Activated CD8-positive, alpha-beta memory T cell treated with anti-CD3 and anti-CD28 coated beads for 48 hours (primary cell): ENCODE measurements at regions not wholly inside any gene's neighbourhood (a gene's known extent, or its start where the extent isn't known, plus 50 kb on each side); places are given as distances from the start of the nearest gene placed in this dataset.

Experiments used
- DNase-seq, 3 experiments: peaks; one replicate each; pipeline ENCODE4 v3.0.0-alpha.2; 2020; ENCODE audit warnings: low read depth in 2 of 3, low spot score in 2 of 3

DNA sequence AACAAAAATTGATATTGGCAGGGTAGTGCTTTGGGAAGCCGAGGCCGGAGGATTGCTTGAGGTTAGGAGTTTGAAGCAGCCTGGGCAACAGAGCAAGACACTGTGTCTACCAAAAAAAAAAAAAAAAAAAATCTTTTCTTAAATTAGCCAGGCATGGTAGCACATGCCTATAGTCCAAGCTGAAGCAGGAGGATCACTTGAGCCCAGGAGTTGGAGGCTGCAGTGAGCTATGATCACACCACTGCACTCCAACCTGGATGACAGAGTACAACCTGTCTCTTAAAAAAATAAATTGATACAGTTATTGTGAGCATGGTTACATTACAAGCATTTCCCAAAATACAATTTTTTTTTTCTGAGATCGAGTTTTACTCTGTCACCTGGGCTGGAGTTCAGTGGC, 59.4 kb upstream of the SVIL start:
- DNase-seq, result no peak

DNA sequence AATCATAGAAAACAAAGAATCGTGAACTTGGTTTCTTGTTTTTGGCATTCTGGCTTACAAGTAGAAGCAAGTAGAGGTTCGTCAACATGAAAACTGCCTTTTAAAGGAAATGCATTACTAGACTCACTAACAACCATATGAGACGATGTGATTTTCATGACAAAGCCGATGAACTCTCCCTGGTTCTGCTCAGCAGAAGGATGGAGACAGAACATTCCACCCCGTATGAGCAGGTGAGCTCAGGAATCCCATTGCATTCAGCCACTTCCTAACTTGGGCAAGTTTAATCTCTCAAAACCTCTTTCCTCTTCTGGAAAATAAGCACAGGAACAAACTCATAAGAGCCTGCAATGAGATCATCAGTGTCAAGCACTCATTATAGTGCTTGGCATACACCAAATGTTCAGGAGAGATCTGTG, 57.4 kb upstream of the SVIL start:
- no peak for DNase-seq

DNA sequence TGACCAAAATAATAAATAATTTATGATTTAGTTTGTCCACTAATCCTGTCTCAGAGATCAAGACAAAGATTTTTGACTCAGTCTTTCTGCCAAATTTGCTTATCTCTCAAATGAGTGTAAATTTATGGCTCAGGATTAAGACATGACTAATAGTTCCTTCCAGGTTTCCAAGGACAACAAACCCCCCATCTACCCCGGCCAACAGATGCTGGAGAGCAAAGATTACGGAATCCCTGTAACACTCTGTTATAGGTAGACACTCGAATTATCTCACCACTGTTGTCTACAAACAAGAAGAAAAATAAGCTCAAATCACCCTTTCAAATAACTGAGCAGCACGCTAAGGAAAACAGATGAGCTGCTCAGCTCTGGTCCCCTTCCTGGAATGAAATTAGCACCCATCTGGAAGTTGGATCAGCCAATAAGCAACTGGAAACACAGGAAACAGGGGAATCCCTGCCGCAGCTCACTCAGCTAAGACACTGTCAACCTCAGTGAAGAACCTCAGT, 56.8 kb upstream of the SVIL start:
- no peak for DNase-seq

DNA sequence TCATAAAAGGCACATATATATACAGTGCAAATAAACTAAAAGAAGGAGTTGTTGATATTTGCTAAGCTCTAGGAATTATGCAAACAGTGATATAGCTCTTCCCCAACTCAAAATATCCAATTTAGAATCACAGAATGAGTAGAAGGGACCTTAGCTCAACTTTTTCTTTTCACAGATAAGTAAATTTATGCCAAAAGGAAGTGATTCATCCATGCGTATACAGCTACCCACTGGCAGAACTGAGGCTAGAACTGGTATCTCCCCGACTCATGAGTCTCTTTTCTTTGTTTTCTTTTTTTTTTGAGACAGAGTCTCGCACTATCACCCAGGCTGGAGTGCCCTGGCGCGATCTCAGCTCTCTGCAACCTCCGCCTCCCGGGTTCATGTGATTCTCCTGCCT, 54.2 kb upstream of the SVIL start:
- no peak for DNase-seq

DNA sequence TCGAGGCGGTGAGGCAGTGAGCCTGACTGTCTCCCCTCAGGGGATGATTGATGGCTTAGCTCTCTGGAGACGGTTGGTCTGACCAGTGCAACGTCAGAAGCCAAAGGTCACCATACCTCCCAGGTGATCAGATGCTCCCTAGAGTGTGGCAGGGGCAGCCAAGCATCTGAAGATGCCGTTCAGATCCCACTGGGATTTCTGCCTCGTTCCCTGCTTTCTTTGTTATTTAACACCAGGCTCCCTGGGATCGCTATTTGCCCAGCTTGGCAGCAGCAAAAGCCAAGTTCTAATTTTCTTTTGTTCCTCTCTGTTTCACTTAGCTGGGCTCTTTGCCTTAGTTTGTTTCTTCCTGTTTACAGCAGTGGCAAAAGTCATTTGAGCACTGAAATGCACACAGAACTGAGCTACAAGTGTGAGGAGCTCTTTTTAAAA, 53.5 kb upstream of the SVIL start:
- no peak for DNase-seq

DNA sequence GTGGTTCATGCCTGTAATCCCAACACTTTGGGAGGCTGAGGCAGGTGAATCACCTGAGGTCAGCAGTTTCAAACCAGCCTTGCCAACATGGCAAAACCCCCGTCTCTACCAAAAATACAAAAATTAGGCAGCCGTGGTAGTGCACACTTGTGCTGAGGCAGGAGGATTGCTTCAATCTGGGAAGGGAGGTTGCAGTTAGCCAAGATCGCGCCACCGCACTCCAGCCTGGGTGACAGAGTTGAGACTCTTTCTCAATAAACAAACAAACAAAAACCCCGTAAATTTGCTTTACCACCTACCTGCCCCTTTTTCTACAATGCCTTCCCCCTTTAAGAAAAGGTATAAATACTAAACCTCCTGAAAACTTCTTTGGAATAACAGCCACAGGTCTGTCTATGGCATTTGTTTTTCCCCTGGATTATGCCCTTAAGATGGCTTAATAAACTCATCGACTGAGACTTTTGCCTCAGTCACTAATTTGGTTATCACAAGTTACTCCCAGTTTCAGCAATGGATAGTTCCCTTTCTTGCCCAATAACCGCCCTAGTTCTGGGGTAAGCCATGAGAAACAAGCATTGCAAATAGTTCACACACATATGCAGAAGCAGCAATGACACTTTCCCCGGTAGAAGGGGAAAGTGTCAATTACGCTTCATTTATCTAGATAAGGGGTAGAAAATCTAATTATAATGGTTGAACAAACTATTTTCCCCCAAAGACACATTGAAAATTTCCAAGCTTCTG, 52.8 kb upstream of the SVIL start:
- no peak for DNase-seq

DNA sequence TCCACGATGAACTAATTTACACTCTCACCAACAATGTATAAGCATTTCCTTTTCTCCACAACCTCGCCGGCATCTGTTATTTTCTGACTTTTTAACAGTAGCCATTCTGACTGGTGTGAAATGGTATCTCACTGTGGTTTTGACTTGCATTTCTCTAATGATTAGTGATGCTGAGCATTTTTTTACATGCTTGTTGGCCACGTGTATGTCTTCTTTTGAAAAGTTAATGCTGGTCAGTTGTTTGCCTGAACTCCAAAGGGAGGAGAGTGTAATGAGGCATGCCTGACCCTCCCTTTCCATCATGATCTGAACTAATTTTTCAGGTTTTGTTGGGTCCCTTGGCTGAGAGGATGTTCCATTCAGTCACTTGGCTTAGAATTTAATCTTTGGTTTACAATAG, 50.7 kb upstream of the SVIL start:
- no peak for DNase-seq
